Endometrium (tissue), 2 donors: ENCODE measurements at regions not wholly inside any gene's neighbourhood (a gene's known extent, or its start where the extent isn't known, plus 50 kb on each side); places are given as distances from the start of the nearest gene placed in this dataset.
"Not testable (repeated sequence)": the region's sequence is repeated elsewhere in the genome, so short reads cannot be mapped to it uniquely, and the experiment has no call there.

Experiments
- FAIRE-seq: peaks from 2 replicates; lab custom pipeline; 2012; peaks lifted over from hg19 to GRCh38; lab: Jason Lieb, UNC
- donor health status: control.
- donor health status: control.

GRCh38 chr4:114249976-114250375 is 270.5 kb upstream of the ARSJ start:
- FAIRE-seq, result no peak

GRCh38 chr4:114250439-114250891 is 271.0 kb upstream of the ARSJ start:
- no peak for FAIRE-seq

GRCh38 chr4:114251020-114251419 is 271.6 kb upstream of the ARSJ start:
- no peak for FAIRE-seq

- FAIRE-seq, result no peak
These were observed 273.1 kb upstream of the ARSJ start for GRCh38 chr4:114252499-114252898.

- FAIRE-seq, result no peak
These were observed 278.1 kb upstream of the ARSJ start for GRCh38 chr4:114257501-114257900.

- not testable (repeated sequence) for FAIRE-seq
These were observed 283.0 kb upstream of the ARSJ start for GRCh38 chr4:114262421-114262820.

- no peak for FAIRE-seq
These were observed 283.8 kb upstream of the ARSJ start for GRCh38 chr4:114263233-114263632.

- FAIRE-seq, result no peak
These were observed 285.0 kb upstream of the ARSJ start for GRCh38 chr4:114264452-114264851.

GRCh38 chr4:114264877-114265291 is 285.4 kb upstream of the ARSJ start:
- FAIRE-seq, result no peak

GRCh38 chr4:114265342-114265741 is 285.9 kb upstream of the ARSJ start:
- no peak for FAIRE-seq

- no peak for FAIRE-seq
These were observed 288.5 kb upstream of the ARSJ start for GRCh38 chr4:114267976-114268375.

- FAIRE-seq, result no peak
These were observed 291.6 kb upstream of the ARSJ start for GRCh38 chr4:114271031-114271430.

GRCh38 chr4:114272226-114272625 is 292.8 kb upstream of the ARSJ start:
- peak; percentile 66 for FAIRE-seq

GRCh38 chr4:114273238-114273637 is 293.8 kb upstream of the ARSJ start:
- no peak for FAIRE-seq

- FAIRE-seq, result no peak
These were observed 298.2 kb upstream of the ARSJ start for GRCh38 chr4:114277690-114278089.

- FAIRE-seq, result no peak
These were observed 299.6 kb upstream of the ARSJ start for GRCh38 chr4:114279066-114279465.

GRCh38 chr4:114279711-114280110 is 300.3 kb upstream of the ARSJ start:
- peak; percentile 77 for FAIRE-seq

- no peak for FAIRE-seq
These were observed 301.2 kb upstream of the ARSJ start for GRCh38 chr4:114280645-114281044.

GRCh38 chr4:114281164-114281960 is 301.9 kb upstream of the ARSJ start:
- no peak for FAIRE-seq

- no peak for FAIRE-seq
These were observed 303.5 kb upstream of the ARSJ start for GRCh38 chr4:114282937-114283336.

- FAIRE-seq, result no peak
These were observed 305.2 kb upstream of the ARSJ start for GRCh38 chr4:114284629-114285028.

GRCh38 chr4:114286262-114286810 is 306.9 kb upstream of the ARSJ start:
- no peak for FAIRE-seq

GRCh38 chr4:114287079-114287696 is 307.7 kb upstream of the ARSJ start:
- no peak for FAIRE-seq
